GOT3 (cell line): ENCODE measurements at regions not wholly inside any gene's neighbourhood (a gene's known extent, or its start where the extent isn't known, plus 50 kb on each side); places are given as distances from the start of the nearest gene placed in this dataset.

ENCODE experiments used
- DNase-seq: peaks from one replicate; lab custom pipeline; 2025; ENCODE audit warnings: mixed read lengths; lab: John Stamatoyannopoulos, UW

DNA sequence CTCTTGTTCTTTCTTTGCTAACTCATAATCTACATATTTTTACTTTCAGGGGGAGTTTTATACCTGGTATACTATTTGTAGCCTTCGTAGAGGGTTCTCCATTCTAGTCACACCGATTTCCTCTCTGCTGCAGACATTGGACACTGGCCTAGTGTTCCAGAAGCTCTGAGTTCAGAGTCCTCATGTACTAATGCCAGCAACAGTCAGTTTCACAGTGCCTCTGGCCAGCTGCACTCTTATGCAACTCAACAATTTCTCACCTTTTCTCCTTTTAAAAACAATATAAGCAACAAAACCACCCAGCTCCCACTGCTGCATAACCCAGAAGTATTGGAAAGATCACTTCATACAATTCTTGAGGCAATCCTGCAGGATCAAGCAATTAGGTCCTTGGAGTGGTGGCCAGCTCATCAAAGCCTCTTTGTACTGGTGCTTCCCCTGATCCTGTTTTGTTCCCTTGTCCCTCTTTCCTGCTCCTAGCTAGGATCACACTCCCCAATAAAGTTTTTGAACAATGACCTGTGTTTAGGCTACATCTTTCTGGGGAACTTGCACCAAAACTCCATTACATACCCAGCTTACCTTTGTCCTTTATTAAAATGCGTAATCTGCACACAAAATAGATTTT, 98.1 kb upstream of the TUT7 start:
- DNase-seq = no peak

GRCh38 chr9:86449246-86449645, 95.0 kb upstream of the TUT7 start:
- DNase-seq = no peak

DNA sequence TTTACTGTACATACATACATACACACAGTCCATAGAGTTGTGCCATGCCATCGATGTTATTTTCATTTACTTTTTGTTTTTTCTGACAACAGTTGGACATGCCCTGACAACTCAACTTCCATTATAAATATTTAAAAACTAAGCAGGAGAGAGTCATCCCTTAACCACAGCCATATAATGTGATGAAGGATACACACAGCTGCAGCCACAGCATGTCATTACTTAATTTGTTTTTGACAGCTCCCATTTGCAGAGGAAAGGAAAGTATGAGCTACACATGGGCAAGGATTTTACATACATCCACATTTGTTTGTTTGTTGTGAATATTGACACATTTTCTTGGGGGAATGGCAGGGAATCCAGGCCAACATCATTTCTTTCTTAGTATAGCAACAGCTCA, 91.5 kb upstream of the TUT7 start:
- DNase-seq = no peak

DNA sequence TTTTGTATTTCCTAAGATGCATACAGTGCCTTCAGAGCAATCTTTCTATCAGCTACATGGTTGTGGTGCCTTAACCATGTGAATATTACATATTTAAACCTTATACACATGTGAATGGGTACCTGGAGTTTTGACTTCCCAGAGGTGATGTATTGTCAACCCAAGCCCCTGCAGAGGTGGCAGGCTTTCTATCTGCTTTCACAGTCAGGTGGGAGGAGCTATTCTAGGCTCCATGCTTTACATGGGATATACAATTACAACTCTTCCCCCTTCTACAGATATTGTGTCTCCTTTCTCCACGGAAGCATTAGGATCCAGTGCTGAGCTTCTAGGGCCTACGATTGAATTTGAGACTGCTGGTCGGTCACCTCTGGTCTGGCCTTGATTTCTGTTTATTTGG, 89.8 kb upstream of the TUT7 start:
- DNase-seq = no peak

GRCh38 chr9:86434039-86434726, 80.0 kb upstream of the TUT7 start:
- DNase-seq = no peak

- DNase-seq = no peak
Measured at GRCh38 chr9:86424251-86424891, 70.2 kb upstream of the TUT7 start.

- DNase-seq = no peak
Measured at GRCh38 chr9:86413971-86414880, 60.0 kb upstream of the TUT7 start.

DNA sequence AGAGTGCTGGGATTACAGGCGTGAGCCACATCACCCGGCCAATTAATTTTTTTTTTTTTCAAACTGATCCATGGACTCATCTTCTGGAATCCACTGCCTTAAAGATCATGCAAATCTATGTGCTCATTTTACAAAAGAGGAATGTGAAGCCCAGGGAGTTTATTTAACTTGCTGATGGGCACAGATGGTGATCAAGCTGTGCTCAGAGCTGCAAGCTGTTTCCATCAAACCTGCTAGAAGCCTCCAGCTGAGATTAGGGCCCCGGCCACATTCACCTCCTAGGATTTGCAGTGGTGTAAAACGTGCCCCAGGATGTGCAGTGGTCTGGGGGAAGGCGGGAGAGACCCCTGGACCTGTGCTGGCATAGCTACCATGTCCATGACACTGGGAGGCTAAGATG, 56.1 kb upstream of the TUT7 start:
- no peak for DNase-seq

- DNase-seq = no peak
Measured at GRCh38 chr9:86408121-86408520, 53.9 kb upstream of the TUT7 start.

DNA sequence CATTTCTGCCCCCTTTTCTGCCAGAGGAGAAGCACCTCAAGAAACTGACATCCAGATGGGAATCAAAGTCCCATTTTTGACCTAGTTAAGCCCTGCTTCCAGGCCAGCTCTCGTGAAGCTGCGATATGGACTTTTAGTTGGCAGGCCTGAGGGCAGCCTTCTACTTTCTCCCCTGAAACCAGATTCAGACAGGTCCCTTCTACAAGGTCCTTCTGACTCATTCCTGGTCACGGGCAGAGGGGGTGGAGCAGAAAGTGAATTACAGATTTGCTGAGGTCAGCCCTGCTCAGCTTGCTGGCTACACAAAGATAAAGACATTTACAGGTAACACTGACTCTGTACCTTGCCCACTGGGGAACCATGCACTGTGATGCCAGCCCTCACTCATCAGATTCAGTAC, 52.8 kb upstream of the TUT7 start:
- no peak for DNase-seq

- DNase-seq = no peak
Measured at GRCh38 chr9:86406366-86406765, 52.2 kb upstream of the TUT7 start.

DNA sequence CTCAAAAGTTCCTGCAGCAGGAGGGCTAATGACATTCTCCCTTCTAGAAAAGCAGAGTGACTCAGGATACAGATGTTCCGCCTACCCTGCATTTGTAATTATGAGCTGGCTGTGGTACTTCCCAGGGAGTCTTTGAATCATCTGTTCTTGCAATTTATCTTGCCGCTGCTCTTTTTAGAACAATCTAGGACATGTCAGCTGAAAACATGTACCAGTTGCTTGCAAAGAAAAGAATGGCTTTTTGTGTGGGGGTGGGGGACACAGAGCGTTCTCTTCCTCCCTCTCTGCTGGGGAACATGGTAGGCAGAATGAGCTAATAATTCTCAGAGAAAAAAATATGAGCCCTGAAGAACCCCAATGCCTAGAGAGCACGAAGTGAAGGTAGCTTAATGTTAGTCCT, 51.7 kb upstream of the TUT7 start:
- DNase-seq = no peak

- no peak for DNase-seq
Measured at GRCh38 chr9:86405086-86405491, 50.9 kb upstream of the TUT7 start.
